Natural killer cell (primary cell): ENCODE measurements at regions not wholly inside any gene's neighbourhood (a gene's known extent, or its start where the extent isn't known, plus 50 kb on each side); places are given as distances from the start of the nearest gene placed in this dataset.

Source experiments
- ATAC-seq, 3 donors: fragments of 150-1000 bp in 2 of 3; fragments of 200-7000 bp in 1 of 3; cut with Tn5 transposase; 1 replicate in 1 of 3; 2 replicates in 2 of 3; pipeline ENCODE4 v1.10.0; 2021; ENCODE audit warnings: mild to moderate bottlenecking in 2 of 3, moderate library complexity in 2 of 3
- DNase-seq, 2 donors: peaks; one replicate each; pipeline versions ENCODE4 v3.0.0 to v3.0.0-alpha.2; 2013 to 2021; ENCODE audit warnings: mixed read lengths in 1 of 2
- H3K27ac ChIP-seq: one replicate; pipeline ENCODE4 v1.5.1; 2013; ENCODE audit warnings: mild to moderate bottlenecking, low read length
- H3K27me3 ChIP-seq: one replicate; pipeline ENCODE4 v1.6.1; 2013; ENCODE audit warnings: low read length; ENCODE audit not compliant: control insufficient read depth, insufficient read depth
- H3K36me3 ChIP-seq: one replicate; pipeline ENCODE4 v1.6.1; 2013; ENCODE audit warnings: low read length; ENCODE audit not compliant: control insufficient read depth, insufficient read depth
- H3K4me1 ChIP-seq: one replicate; pipeline ENCODE4 v1.6.1; 2013; ENCODE audit warnings: low read length; ENCODE audit not compliant: control insufficient read depth, insufficient read depth
- H3K4me3 ChIP-seq: one replicate; pipeline ENCODE4 v1.5.1; 2013; ENCODE audit warnings: low read length
- H3K9me3 ChIP-seq: one replicate; pipeline ENCODE4 v1.6.1; 2013; ENCODE audit warnings: low read length; ENCODE audit not compliant: control insufficient read depth, insufficient read depth
- H3K27ac Mint-ChIP-seq, 2 donors: one replicate each; pipeline ENCODE4 v1.8.0; 2022; ENCODE audit warnings: mild to moderate bottlenecking in 2 of 2, mixed read lengths in 2 of 2, moderate library complexity in 1 of 2
- H3K27me3 Mint-ChIP-seq, 2 donors: one replicate each; pipeline ENCODE4 v1.8.0; 2022; ENCODE audit warnings: low read depth in 2 of 2, mixed read lengths in 2 of 2
- H3K36me3 Mint-ChIP-seq: one replicate; pipeline ENCODE4 v1.8.0; 2022; ENCODE audit warnings: mixed read lengths
- H3K4me1 Mint-ChIP-seq, 2 donors: one replicate each; pipeline ENCODE4 v1.8.0; 2022; ENCODE audit warnings: mixed read lengths in 2 of 2
- H3K4me3 Mint-ChIP-seq: one replicate; pipeline ENCODE4 v1.8.0; 2022; ENCODE audit warnings: mild to moderate bottlenecking, moderate library complexity, mixed read lengths
- H3K9me3 Mint-ChIP-seq, 2 donors: one replicate each; pipeline ENCODE4 v1.8.0; 2022; ENCODE audit warnings: mixed read lengths in 2 of 2
- CTCF ChIP-seq: fragments of 200-600 bp; IDR thresholded peaks from one replicate; pipeline ENCODE4 v1.8.0; 2022; ENCODE audit warnings: antibody characterized with exemption
- WGBS: methylation state at CpG from one replicate; pipeline ENCODE4 v1.1.7; 2013; ENCODE audit warnings: missing lambda C conversion rate; ENCODE audit not compliant: insufficient coverage; 5-methylcytosine and 5-hydroxymethylcytosine counted together
- intact Hi-C: fragments of 100-400 bp; cut with micrococcal nuclease; formaldehyde crosslinking; loops from one replicate; pipeline ENCODE4 v1.14.2; 2022

GRCh38 chr21:41059871-41060270 is 108.1 kb upstream of the BACE2 start:
- no peak for TF ChIP-seq CTCF
- Histone ChIP-seq H3K27me3 (no peaks in the 10 kb centered on the region), H3K4me1 (no peaks in the 10 kb centered on the region), H3K36me3 (no peaks in the 10 kb centered on the region), H3K9me3 (no peaks in the 10 kb centered on the region), H3K27ac (no peak overlapping the region), H3K4me3 (no peak overlapping the region)
- no peaks in the 10 kb centered on the region for H3K36me3 Mint-ChIP-seq
- 80% methylated on average over 6 of the region's 6 CpGs for WGBS
- ATAC-seq (no peak), DNase-seq (no peak)
- H3K27me3 Mint-ChIP-seq, result peaks cover 0 to 3% of the 10 kb centered on the region in 2 donors
- H3K4me3 Mint-ChIP-seq, result no peak overlapping the region
- no peaks in the 10 kb centered on the region for H3K9me3 Mint-ChIP-seq
- H3K4me1 Mint-ChIP-seq, result no peaks in the 10 kb centered on the region
- no peak overlapping the region for H3K27ac Mint-ChIP-seq
- intact Hi-C loops, result loop anchor here (10.0 kb wide), 1 partner anchor 595 kb away; no protein-coding TSS in a partner anchor

DNA sequence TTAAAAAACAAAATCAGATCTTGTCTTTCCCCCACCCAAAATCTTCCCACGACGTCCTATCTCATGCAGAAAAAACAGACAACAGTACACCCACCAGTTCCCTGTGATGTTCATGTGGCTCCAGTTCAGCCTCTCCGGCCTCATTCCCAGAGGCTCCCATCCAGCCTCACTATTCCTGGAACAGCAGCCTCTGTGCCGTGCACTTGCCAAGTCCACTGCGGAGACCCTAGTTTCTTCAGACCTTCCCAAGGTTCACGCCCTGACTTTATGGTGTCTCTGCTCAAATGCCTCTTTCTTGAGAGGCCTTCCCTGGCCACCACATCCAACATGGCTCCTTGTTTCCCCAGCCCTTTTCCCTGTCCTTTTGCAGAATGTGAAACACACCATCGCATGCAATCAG is 106.3 kb upstream of the BACE2 start:
- Mint-ChIP-seq H3K27me3 (peaks cover 0 to 7% of the 10 kb centered on the region in 2 donors), H3K4me3 (no peak overlapping the region), H3K27ac (no peak overlapping the region), H3K36me3 (no peaks in the 10 kb centered on the region), H3K9me3 (no peaks in the 10 kb centered on the region), H3K4me1 (no peaks in the 10 kb centered on the region)
- no peaks in the 10 kb centered on the region for H3K9me3 ChIP-seq
- no peaks in the 10 kb centered on the region for H3K36me3 ChIP-seq
- WGBS, result 86% methylated on average over 7 of the region's 7 CpGs
- no peak overlapping the region for H3K4me3 ChIP-seq
- DNase-seq (no peak), ATAC-seq (no peak)
- no peak for TF ChIP-seq CTCF
- H3K27ac ChIP-seq, result no peak overlapping the region
- intact Hi-C loops, result loop anchor here (10.0 kb wide), 1 partner anchor 597 kb away; no protein-coding TSS in a partner anchor
- no peaks in the 10 kb centered on the region for H3K27me3 ChIP-seq
- no peaks in the 10 kb centered on the region for H3K4me1 ChIP-seq

DNA sequence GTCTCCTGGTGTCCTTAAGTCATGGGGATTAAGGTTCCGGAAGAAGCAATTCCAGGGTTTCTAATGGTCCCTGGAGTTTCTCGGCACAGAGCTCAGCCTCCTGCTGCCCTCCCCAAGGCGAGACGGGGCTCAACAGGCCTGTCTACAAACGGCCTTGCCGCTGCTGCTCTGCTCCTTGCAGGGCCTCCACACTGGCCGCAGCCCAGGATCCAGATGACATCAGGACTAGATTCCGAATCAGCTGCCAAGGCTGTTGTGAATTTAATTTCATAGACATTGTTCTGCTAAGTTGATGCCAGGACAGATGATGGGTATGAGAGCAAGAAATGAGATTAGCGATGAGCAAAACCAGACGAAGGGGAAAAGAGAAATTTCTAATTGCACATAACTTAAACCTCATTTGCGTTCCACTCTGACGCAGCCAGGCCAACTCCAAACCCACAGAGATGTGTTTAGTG is 103.6 kb upstream of the BACE2 start:
- Mint-ChIP-seq H3K9me3 (no peaks in the 10 kb centered on the region), H3K27ac (no peak overlapping the region), H3K27me3 (peaks cover 17% of the 10 kb centered on the region in 2 donors), H3K36me3 (no peaks in the 10 kb centered on the region), H3K4me1 (peaks cover 7 to 9% of the 10 kb centered on the region in 2 donors), H3K4me3 (no peak overlapping the region)
- TF ChIP-seq CTCF, result no peak
- no peak overlapping the region for H3K27ac ChIP-seq
- DNase-seq, result no peak
- no peaks in the 10 kb centered on the region for H3K27me3 ChIP-seq
- H3K9me3 ChIP-seq, result no peaks in the 10 kb centered on the region
- H3K36me3 ChIP-seq, result no peaks in the 10 kb centered on the region
- intact Hi-C loops, result loop anchor here (10.0 kb wide), 1 partner anchor 600 kb away; no protein-coding TSS in a partner anchor
- H3K4me3 ChIP-seq, result no peak overlapping the region
- 96% methylated on average over 12 of the region's 12 CpGs for WGBS
- peaks cover 7% of the 10 kb centered on the region for H3K4me1 ChIP-seq
- ATAC-seq, result no peak

DNA sequence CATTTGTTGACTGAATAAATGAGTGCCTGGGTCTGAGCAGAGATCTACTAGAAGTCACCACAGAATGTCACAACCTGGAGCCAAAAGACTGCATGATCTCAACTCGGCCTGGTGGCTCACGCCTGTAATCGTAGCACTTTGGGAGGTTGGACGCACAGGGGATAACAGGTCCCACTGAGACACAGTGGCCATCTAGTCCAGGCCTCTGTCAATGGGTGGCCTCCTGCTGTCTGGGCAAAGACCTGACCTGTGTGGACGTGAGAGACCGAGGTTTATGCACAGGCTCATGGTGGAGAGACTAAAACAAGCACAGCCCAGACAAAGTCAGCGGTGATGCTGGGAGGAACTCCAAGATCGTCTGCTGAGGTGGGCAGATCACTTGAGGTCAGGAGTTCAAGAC is 103.0 kb upstream of the BACE2 start:
- ATAC-seq (no peak), DNase-seq (no peak)
- 93% methylated on average over 8 of the region's 8 CpGs for WGBS
- no peak for TF ChIP-seq CTCF
- H3K36me3 ChIP-seq, result no peaks in the 10 kb centered on the region
- no peak overlapping the region for H3K27ac ChIP-seq
- Mint-ChIP-seq H3K27ac (no peak overlapping the region), H3K4me3 (no peak overlapping the region), H3K9me3 (no peaks in the 10 kb centered on the region), H3K4me1 (peaks cover 7 to 9% of the 10 kb centered on the region in 2 donors), H3K36me3 (no peaks in the 10 kb centered on the region), H3K27me3 (peaks cover 17% of the 10 kb centered on the region in 2 donors)
- intact Hi-C loops, result loop anchor here (10.0 kb wide), 1 partner anchor 600 kb away; no protein-coding TSS in a partner anchor
- no peaks in the 10 kb centered on the region for H3K27me3 ChIP-seq
- H3K4me1 ChIP-seq, result peaks cover 7% of the 10 kb centered on the region
- no peaks in the 10 kb centered on the region for H3K9me3 ChIP-seq
- no peak overlapping the region for H3K4me3 ChIP-seq
